ENCODE measurements at regions not wholly inside any gene's neighbourhood (a gene's known extent, or its start where the extent isn't known, plus 50 kb on each side); places are given as distances from the start of the nearest gene placed in this dataset.
"Not testable (repeated sequence)": the region's sequence is repeated elsewhere in the genome, so short reads cannot be mapped to it uniquely, and the experiment has no call there.

- Histone ChIP-seq H3K4me2 (no peak overlapping the region), H3K27ac (no peak overlapping the region), H3K9me3 (no peaks in the 10 kb centered on the region), H3K4me1 (no peaks in the 10 kb centered on the region), H3K4me3 (no peak overlapping the region)
- POLR2A ChIA-PET: no interaction called here
- ATAC-seq: peak; percentile 91 to 96
- WGBS (ENCODE audit: missing lambda C conversion rate): 12% methylated on average over 6 of the region's 6 CpGs
- DNase-seq (ENCODE audit: low read depth in 1 of 2, low spot score in 1 of 2): peak; percentile 43 to 74
- CTCF ChIA-PET: interaction anchor here (0.6 to 1.9 kb wide), 27 partner anchors 8 to 1797 kb away, joined by 3 to 8 read pairs (median 3); no protein-coding TSS in a partner anchor
- TF ChIP-seq BHLHE40 (IDR thresholded peaks at IDR 0.05; ENCODE audit: low read depth, low read length) (no peak), SMC3 (IDR thresholded peaks at IDR 0.05) (peak; percentile 88), RNF2 (IDR thresholded peaks at IDR 0.05; ENCODE audit: borderline replicate concordance, low read depth) (no peak), CTCF (IDR thresholded peaks at IDR 0.05) (peak; percentile 87), MAX (IDR thresholded peaks at IDR 0.05) (no peak), RAD21 (conservative IDR thresholded peaks at IDR 0.05 in 1 of 2, IDR thresholded peaks at IDR 0.05 in 1 of 2) (peak; percentile 86 to 88)
- peak; percentile 32 for FAIRE-seq
These were observed 140.7 kb upstream of the CALCR start for GRCh38 chr7:93715234-93715633.

GRCh38 chr7:93711926-93712325 lies 137.4 kb upstream of the CALCR start:
- DNase-seq (ENCODE audit: low read depth in 1 of 2, low spot score in 1 of 2): no peak
- ChIA-PET CTCF (interaction anchor here (1.7 kb wide), 1 partner anchor 90 kb away, joined by 6 read pairs; no protein-coding TSS in a partner anchor), POLR2A (no interaction called here)
- no peak overlapping the region for H3K4me2 ChIP-seq
- no peaks in the 10 kb centered on the region for H3K9me3 ChIP-seq
- no peak for FAIRE-seq
- no peak for ATAC-seq
- no peaks in the 10 kb centered on the region for H3K4me1 ChIP-seq
- no peak for TF ChIP-seq ZC3H11A (IDR thresholded peaks at IDR 0.05)
- no peak for TF ChIP-seq MAFK (IDR thresholded peaks at IDR 0.05; ENCODE audit: partially characterized antibody)
- TF ChIP-seq CBX8 (IDR thresholded peaks at IDR 0.05): no peak
- TF ChIP-seq NFE2L2 (conservative IDR thresholded peaks at IDR 0.05; ENCODE audit: low read length): no peak
- no peak for TF ChIP-seq ZSCAN20 (CRISPR knock-in tag; IDR thresholded peaks at IDR 0.05)
- TF ChIP-seq POLR2AphosphoS2 (conservative IDR thresholded peaks at IDR 0.05; ENCODE audit: low read length): no peak
- no peak for TF ChIP-seq ATOH8 (CRISPR knock-in tag; IDR thresholded peaks at IDR 0.05; ENCODE audit: low read depth)
- no peak for TF ChIP-seq EHMT2 (IDR thresholded peaks at IDR 0.05; ENCODE audit: low read depth)
- TF ChIP-seq HDAC2 (IDR thresholded peaks at IDR 0.05): no peak
- no peak for TF ChIP-seq HOXB5 (CRISPR knock-in tag; IDR thresholded peaks at IDR 0.05)
- TF ChIP-seq PHF8 (IDR thresholded peaks at IDR 0.05; ENCODE audit: borderline replicate concordance, low read depth): no peak
- TF ChIP-seq E2F6 (IDR thresholded peaks at IDR 0.05; ENCODE audit: borderline replicate concordance, low read depth): no peak
- TF ChIP-seq ZFP36 (IDR thresholded peaks at IDR 0.05; ENCODE audit: borderline replicate concordance, partially characterized antibody): no peak
- TF ChIP-seq HOXB13 (CRISPR knock-in tag; IDR thresholded peaks at IDR 0.05; ENCODE audit: low read depth): no peak
- TF ChIP-seq EP300 (IDR thresholded peaks at IDR 0.05): no peak
- TF ChIP-seq KDM5A (IDR thresholded peaks at IDR 0.05): no peak
- no peak for TF ChIP-seq RARB (CRISPR knock-in tag; IDR thresholded peaks at IDR 0.05)
- no peak for TF ChIP-seq HEYL (CRISPR knock-in tag; IDR thresholded peaks at IDR 0.05)
- no peak for TF ChIP-seq FOXS1 (CRISPR knock-in tag; IDR thresholded peaks at IDR 0.05)
- WGBS (ENCODE audit: missing lambda C conversion rate): 44% methylated on average over 5 of the region's 5 CpGs
- H3K27ac ChIP-seq: no peak overlapping the region
- no peak overlapping the region for H3K4me3 ChIP-seq

GRCh38 chr7:93708255-93708654 lies 133.7 kb upstream of the CALCR start:
- FAIRE-seq; CTCF ChIA-PET; H3K9me3 ChIP-seq; H3K4me1 ChIP-seq; ATAC-seq; DNase-seq (ENCODE audit: low read depth in 1 of 2, low spot score in 1 of 2); POLR2A ChIA-PET; H3K27ac ChIP-seq; H3K4me3 ChIP-seq; H3K4me2 ChIP-seq: not testable (repeated sequence)
- 65% methylated on average over 5 of the region's 5 CpGs for whole genome bisulfite sequencing (ENCODE audit: missing lambda C conversion rate)

Data from A549 (cell line).